ENCODE measurements at regions not wholly inside any gene's neighbourhood (a gene's known extent, or its start where the extent isn't known, plus 50 kb on each side); places are given as distances from the start of the nearest gene placed in this dataset.

GRCh38 chr1:17978016-17978415 lies 129.6 kb upstream of the IGSF21 start:
- TF ChIP-seq CTCF (conservative IDR thresholded peaks at IDR 0.05) (no peak), ZFX (IDR thresholded peaks at IDR 0.05) (no peak)
